RWPE1 (cell line): ENCODE measurements at regions not wholly inside any gene's neighbourhood (a gene's known extent, or its start where the extent isn't known, plus 50 kb on each side); places are given as distances from the start of the nearest gene placed in this dataset.
A peak's percentile ranks its signal among the peaks of the same experiment; 100 is the strongest.
"Not testable (repeated sequence)": the region's sequence is repeated elsewhere in the genome, so short reads cannot be mapped to it uniquely, and the experiment has no call there.

Source experiments
- CTCF ChIA-PET: fragments of 350-600 bp; sonication (Branson Sonifier 250); formaldehyde crosslinking; extraction: SDS; loops from one replicate; lab custom pipeline; 2021; lab: Yijun Ruan, JAX
- POLR2A ChIA-PET: fragments of 400-600 bp; formaldehyde crosslinking; extraction: SDS; loops from one replicate; lab custom pipeline; 2020; ENCODE audit warnings: antibody characterized with exemption; ENCODE audit not compliant: low non-redundant PET; lab: Yijun Ruan, JAX
- DNase-seq: peaks from one replicate; pipeline ENCODE4 v3.0.0; 2012; ENCODE audit warnings: low spot score
- H3K27ac ChIP-seq: fragments of 450-650 bp; 2 replicates; pipeline ENCODE4 v1.5.1; 2017
- CTCF ChIP-seq: fragments of 450-650 bp; conservative IDR thresholded peaks from 2 replicates; pipeline ENCODE4 v1.5.1; 2017; ENCODE audit warnings: low read depth, mild to moderate bottlenecking

DNA sequence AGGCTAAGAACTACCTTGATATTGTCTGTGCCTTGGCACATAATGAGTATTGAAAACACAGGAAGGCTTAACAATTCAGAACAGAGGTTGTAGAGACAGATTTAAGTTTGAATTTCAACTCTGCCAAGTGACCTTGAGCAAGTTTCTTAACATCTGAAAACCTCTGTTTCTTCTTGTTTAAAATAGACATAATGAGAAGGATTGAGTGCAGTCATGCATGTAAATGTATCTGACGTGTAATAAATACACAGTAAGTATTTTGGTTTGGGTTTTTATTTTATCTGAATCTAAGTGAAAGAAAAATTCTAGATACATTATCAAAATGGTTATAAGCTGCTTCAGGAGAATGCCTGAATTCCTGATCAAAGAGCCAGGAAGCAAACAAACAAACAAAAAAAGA, 111.9 kb downstream of the ANXA5 start:
- ChIA-PET POLR2A (no interaction called here), CTCF (no interaction called here)
- H3K27ac ChIP-seq, result no peak overlapping the region
- DNase-seq, result no peak
- TF ChIP-seq CTCF, result no peak

DNA sequence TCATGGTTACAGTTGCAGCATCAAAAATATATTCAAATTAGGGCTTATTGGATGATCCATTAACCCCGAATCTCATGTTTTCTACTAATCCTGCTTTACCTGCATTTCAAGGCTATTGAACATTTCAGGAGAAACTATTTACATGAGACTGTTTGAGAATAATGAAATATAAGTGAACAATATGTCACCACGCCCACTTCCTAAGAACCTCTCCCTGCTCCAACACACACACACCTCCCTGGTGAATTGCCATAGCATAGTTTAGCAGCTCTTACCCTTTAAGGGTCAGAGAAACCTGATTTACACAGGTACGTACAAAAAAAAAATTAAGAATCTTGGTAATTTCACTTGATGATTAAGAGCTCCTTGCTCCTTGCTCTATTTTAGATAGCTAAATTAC, 113.4 kb downstream of the ANXA5 start:
- CTCF ChIA-PET, result no interaction called here
- no peak overlapping the region for H3K27ac ChIP-seq
- TF ChIP-seq CTCF, result no peak
- no peak for DNase-seq
- POLR2A ChIA-PET, result no interaction called here

DNA sequence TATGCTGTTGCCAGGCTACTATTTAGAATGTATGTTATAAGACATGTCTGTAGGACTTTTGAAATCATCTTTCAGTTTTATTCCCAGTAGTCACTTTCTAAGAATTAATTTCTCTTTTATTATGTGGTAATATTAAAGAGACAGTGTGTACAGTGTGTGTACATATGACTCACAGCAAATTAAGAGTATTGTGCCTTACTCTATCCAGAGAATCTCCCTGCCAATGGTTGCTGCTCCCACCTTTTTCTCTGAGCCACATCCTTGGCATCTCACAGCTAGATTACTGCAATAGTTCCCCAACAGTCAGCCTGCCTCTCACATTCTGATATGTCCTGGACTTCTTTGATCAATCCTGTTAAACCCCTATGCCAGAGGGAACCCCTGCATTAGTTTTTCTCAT, 114.5 kb downstream of the ANXA5 start:
- peak; percentile 5 for DNase-seq
- ChIA-PET POLR2A (no interaction called here), CTCF (no interaction called here)
- no peak for TF ChIP-seq CTCF
- no peak overlapping the region for H3K27ac ChIP-seq

GRCh38 chr4:121575392-121575791, 121.4 kb downstream of the ANXA5 start:
- DNase-seq, CTCF ChIA-PET, H3K27ac ChIP-seq: not testable (repeated sequence)
- POLR2A ChIA-PET, result interaction anchor here (0.5 kb wide), 1 partner anchor 1101 kb away, joined by 4 read pairs; no protein-coding TSS in a partner anchor

GRCh38 chr4:121574618-121575017, 122.2 kb downstream of the ANXA5 start:
- TF ChIP-seq CTCF, result no peak
- DNase-seq, result no peak
- ChIA-PET CTCF (no interaction called here), POLR2A (no interaction called here)
- H3K27ac ChIP-seq, result no peak overlapping the region

GRCh38 chr4:121567748-121568147, 129.0 kb downstream of the ANXA5 start:
- POLR2A ChIA-PET, result no interaction called here
- H3K27ac ChIP-seq, result no peak overlapping the region
- no peak for TF ChIP-seq CTCF
- no peak for DNase-seq
- CTCF ChIA-PET, result no interaction called here

- ChIA-PET POLR2A (no interaction called here), CTCF (interaction anchor here (1.0 kb wide), 1 partner anchor 91 kb away, joined by 6 read pairs; no protein-coding TSS in a partner anchor)
- no peak for DNase-seq
- TF ChIP-seq CTCF, result no peak
- H3K27ac ChIP-seq, result no peak overlapping the region
Observed at GRCh38 chr4:121564840-121565375, 131.9 kb downstream of the ANXA5 start.
